ENCODE measurements at regions not wholly inside any gene's neighbourhood (a gene's known extent, or its start where the extent isn't known, plus 50 kb on each side); places are given as distances from the start of the nearest gene placed in this dataset.

DNA sequence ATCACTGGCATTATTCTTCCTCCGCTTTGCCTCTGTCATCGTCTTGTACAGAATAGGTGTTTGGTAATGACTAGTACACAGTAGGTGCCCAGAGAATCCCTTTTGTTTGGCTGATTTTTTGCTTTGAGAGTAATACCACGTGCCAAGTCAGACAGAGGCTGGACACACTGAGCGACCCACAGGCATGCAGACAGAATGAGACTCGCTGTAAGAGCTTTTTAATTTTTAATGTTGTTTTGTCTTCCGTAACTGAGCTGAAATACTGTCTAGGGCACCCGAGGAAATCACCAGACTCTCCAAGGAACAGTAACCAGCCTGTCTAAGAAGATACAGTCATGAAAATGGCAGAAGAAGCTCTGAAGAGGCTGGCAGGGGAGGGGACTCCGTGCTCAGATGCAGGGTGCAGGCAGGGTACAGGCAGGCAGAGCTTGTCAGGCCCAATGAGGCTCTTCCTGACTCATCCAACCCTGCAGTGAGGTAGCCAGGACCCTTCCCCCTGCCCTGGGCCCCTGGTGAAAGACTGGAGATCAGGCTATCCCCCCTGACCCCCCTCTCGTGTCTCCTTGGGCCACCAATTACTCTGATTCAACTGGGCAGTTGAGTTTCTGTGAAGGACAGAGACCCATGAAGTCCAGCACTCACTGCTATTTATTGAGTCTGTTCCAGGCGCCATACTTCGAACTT is 60.1 kb upstream of the ECE1 start:
- 83 to 84% methylated on average over 11 of the region's 11 CpGs for WGBS, 2 donors
- intact Hi-C loops (cut with DNase I), result no loop called here
- DNase-seq, result no peak

DNA sequence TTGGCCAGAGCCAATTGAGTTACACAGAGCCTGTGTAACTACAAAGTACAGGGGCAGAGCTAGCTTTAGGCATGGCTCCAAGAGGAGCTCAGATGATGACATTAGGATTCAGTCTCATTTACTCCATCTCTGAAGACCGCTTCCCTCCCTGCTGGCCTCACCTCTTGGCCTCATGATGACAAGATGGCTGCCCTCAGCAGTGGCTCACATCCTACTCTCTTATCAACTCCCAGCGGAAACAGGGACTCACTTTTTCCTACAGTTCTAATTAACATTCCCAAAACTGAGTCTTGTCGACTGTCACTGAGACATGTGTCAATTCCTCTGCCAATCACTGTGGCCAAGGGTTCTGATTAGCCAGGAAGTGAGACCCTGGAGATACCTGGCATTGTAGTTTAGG is 59.4 kb upstream of the ECE1 start:
- no peak for ATAC-seq

More for the DNA sequence above, 60.1 kb upstream of the ECE1 start:
- Histone ChIP-seq H3K4me1 (peaks cover 0 to 9% (median 0%) of the 10 kb centered on the region in 9 donors), H3K27me3 (peaks cover 0 to 25% (median 0%) of the 10 kb centered on the region in 7 donors), H3K9me3 (no peaks in the 10 kb centered on the region), H3K4me3 (no peak overlapping the region), H3K27ac (no peak overlapping the region), H3K36me3 (no peaks in the 10 kb centered on the region)
- TF ChIP-seq, protein P1, sequence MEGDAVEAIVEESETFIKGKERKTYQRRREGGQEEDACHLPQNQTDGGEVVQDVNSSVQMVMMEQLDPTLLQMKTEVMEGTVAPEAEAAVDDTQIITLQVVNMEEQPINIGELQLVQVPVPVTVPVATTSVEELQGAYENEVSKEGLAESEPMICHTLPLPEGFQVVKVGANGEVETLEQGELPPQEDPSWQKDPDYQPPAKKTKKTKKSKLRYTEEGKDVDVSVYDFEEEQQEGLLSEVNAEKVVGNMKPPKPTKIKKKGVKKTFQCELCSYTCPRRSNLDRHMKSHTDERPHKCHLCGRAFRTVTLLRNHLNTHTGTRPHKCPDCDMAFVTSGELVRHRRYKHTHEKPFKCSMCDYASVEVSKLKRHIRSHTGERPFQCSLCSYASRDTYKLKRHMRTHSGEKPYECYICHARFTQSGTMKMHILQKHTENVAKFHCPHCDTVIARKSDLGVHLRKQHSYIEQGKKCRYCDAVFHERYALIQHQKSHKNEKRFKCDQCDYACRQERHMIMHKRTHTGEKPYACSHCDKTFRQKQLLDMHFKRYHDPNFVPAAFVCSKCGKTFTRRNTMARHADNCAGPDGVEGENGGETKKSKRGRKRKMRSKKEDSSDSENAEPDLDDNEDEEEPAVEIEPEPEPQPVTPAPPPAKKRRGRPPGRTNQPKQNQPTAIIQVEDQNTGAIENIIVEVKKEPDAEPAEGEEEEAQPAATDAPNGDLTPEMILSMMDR (IDR thresholded peaks at IDR 0.05), result no peak
- ATAC-seq, result no peak

DNA sequence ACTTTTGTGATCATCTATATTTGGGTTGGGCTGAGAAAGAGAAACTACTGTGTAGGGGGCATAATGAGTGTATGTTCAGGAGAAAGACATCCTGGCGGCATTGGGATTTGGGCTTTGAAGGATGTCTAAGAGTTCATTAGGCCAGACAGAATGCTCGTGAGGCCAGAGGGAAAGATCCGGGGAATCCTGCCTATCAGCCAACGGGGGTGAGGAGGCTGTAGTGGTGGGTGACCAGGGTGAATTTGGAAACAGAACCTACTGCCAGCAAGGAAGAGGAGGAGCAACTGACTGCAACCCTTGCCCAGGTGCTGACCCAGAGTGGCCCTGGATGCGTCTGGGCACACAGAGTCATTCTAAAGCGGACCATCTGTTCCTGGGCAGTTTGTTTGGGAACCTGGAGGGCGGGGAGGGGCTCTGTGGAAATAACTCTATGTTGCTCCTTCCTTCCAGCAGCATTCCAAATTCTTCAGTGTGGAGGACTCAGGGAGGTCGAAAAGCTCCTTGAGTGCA is 56.9 kb upstream of the ECE1 start:
- intact Hi-C loops (cut with DNase I), result loop anchor here in 4 of 10 donors (5.0 kb wide), 2 partner anchors 85 to 90 kb away; no protein-coding TSS in a partner anchor

More for the DNA sequence above, 59.4 kb upstream of the ECE1 start:
- WGBS, 2 donors, result 70% methylated on average over 3 of the region's 3 CpGs
- intact Hi-C loops (cut with DNase I), result loop anchor here in 4 of 10 donors (5.0 kb wide), 2 partner anchors 87 to 92 kb away; no protein-coding TSS in a partner anchor
- TF ChIP-seq, protein P1 (IDR thresholded peaks at IDR 0.05), result no peak
- peaks cover 0 to 28% (median 0%) of the 10 kb centered on the region in 7 donors for H3K27me3 ChIP-seq
- DNase-seq, result peak in 1 of 2 donors; percentile 17
- no peak overlapping the region for H3K4me3 ChIP-seq
- peaks cover 0 to 11% (median 5%) of the 10 kb centered on the region in 9 donors for H3K4me1 ChIP-seq
- no peak overlapping the region for H3K27ac ChIP-seq
- H3K36me3 ChIP-seq, result no peaks in the 10 kb centered on the region
- no peaks in the 10 kb centered on the region for H3K9me3 ChIP-seq

DNA sequence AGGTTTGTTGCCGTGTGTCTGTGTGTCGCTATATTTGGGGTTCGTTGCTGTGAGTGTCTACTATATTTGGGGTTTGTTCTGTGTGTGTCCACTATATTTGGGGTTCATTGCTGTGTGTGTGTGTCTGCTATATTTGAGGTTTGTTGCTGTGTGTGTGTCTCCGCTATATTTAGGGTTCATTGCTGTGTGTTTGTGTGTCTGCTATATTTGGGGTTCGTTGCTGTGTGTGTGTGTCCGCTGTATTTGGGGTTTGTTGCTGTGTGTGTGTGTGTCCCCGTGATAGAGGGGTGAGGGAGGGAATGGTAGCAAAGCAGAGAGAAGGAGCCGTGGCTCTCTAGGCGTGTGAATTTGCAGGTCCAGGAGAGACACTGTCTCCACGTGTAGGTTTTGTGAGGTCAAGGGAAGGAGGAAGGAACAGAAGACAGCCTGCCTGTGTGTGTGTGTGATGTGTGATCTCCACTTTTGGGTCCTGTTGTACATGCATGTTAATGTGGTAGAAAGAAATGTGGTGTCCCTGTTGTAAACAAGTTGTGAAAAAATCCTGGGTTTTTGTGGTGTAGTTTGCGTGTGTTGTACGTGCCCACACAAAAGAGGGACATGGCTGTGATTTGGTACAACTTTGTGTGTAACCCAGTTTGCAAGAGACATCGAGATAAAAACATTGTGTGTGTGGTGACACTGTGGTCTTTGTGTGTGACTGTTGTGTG is 56.3 kb upstream of the ECE1 start:
- no peaks in the 10 kb centered on the region for H3K9me3 ChIP-seq
- H3K27me3 ChIP-seq, result peaks cover 0 to 37% (median 0%) of the 10 kb centered on the region in 7 donors
- no peak for ATAC-seq
- peaks cover 12 to 41% (median 33%) of the 10 kb centered on the region in 9 donors for H3K4me1 ChIP-seq
- no peaks in the 10 kb centered on the region for H3K36me3 ChIP-seq
- H3K4me3 ChIP-seq, result peak overlapping the region in 9 of 10 donors; percentile 70 to 87 (median 78)
- TF ChIP-seq, protein P1 (IDR thresholded peaks at IDR 0.05), result no peak
- intact Hi-C loops (cut with DNase I), result loop anchor here in 4 of 10 donors (5.0 kb wide), 2 partner anchors 84 to 89 kb away; no protein-coding TSS in a partner anchor
- no peak for DNase-seq
- 60 to 64% methylated on average over 13 of the region's 13 CpGs for WGBS, 2 donors
- H3K27ac ChIP-seq, result no peak overlapping the region

More for the DNA sequence above, 56.9 kb upstream of the ECE1 start:
- Histone ChIP-seq H3K4me3 (no peak overlapping the region), H3K27ac (no peak overlapping the region), H3K4me1 (peaks cover 12 to 35% (median 27%) of the 10 kb centered on the region in 9 donors), H3K27me3 (peaks cover 0 to 37% (median 0%) of the 10 kb centered on the region in 7 donors), H3K9me3 (no peaks in the 10 kb centered on the region), H3K36me3 (no peaks in the 10 kb centered on the region)
- WGBS, 2 donors, result 75 to 79% methylated on average over 8 of the region's 8 CpGs
- DNase-seq (no peak), ATAC-seq (no peak)
- TF ChIP-seq, protein P1 (IDR thresholded peaks at IDR 0.05), result no peak

Data from heart right ventricle (tissue), 16 donors.